Liver (tissue), 3 donors: ENCODE measurements at regions not wholly inside any gene's neighbourhood (a gene's known extent, or its start where the extent isn't known, plus 50 kb on each side); places are given as distances from the start of the nearest gene placed in this dataset.

Source experiments
- SP1 ChIP-seq: IDR thresholded peaks from 2 replicates; pipeline ENCODE4 v1.6.1; 2018; ENCODE audit warnings: antibody characterized with exemption, mild to moderate bottlenecking
- TF ChIP-seq, protein P1 (sequence below): IDR thresholded peaks from 2 replicates; pipeline ENCODE4 v1.6.1; 2016; ENCODE audit warnings: antibody characterized with exemption, mild to moderate bottlenecking
- TF ChIP-seq, protein P2 (sequence below): fragments of 150-350 bp; IDR thresholded peaks from 2 replicates; pipeline ENCODE4 v1.5.1; 2017; ENCODE audit warnings: improper control_type of control experiment, low read depth, low read length; ENCODE audit not compliant: missing input control
- donor health status: healthy.
- donor health status: healthy.

DNA sequence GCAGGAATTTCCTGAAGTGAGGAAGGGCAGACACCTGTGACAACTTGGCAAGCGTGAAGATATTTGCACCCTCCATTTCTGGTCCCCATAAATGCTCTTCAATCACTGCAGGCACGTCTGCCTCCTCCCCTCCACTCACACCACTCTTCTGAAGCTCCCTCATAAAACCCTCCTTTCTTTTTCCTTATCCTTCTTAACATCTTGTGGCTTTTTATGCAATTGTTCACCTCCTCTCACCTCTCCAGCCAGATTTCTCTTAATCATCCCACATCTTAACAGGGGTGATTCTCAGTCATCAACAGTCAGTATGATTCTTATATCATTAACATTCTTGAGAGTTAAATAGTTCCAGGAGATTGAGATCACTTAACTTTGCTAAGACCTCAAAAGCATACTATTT, 277.4 kb downstream of the SPRY1 start:
- TF ChIP-seq, protein P1, sequence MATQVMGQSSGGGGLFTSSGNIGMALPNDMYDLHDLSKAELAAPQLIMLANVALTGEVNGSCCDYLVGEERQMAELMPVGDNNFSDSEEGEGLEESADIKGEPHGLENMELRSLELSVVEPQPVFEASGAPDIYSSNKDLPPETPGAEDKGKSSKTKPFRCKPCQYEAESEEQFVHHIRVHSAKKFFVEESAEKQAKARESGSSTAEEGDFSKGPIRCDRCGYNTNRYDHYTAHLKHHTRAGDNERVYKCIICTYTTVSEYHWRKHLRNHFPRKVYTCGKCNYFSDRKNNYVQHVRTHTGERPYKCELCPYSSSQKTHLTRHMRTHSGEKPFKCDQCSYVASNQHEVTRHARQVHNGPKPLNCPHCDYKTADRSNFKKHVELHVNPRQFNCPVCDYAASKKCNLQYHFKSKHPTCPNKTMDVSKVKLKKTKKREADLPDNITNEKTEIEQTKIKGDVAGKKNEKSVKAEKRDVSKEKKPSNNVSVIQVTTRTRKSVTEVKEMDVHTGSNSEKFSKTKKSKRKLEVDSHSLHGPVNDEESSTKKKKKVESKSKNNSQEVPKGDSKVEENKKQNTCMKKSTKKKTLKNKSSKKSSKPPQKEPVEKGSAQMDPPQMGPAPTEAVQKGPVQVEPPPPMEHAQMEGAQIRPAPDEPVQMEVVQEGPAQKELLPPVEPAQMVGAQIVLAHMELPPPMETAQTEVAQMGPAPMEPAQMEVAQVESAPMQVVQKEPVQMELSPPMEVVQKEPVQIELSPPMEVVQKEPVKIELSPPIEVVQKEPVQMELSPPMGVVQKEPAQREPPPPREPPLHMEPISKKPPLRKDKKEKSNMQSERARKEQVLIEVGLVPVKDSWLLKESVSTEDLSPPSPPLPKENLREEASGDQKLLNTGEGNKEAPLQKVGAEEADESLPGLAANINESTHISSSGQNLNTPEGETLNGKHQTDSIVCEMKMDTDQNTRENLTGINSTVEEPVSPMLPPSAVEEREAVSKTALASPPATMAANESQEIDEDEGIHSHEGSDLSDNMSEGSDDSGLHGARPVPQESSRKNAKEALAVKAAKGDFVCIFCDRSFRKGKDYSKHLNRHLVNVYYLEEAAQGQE: no peak
- TF ChIP-seq, protein P2, sequence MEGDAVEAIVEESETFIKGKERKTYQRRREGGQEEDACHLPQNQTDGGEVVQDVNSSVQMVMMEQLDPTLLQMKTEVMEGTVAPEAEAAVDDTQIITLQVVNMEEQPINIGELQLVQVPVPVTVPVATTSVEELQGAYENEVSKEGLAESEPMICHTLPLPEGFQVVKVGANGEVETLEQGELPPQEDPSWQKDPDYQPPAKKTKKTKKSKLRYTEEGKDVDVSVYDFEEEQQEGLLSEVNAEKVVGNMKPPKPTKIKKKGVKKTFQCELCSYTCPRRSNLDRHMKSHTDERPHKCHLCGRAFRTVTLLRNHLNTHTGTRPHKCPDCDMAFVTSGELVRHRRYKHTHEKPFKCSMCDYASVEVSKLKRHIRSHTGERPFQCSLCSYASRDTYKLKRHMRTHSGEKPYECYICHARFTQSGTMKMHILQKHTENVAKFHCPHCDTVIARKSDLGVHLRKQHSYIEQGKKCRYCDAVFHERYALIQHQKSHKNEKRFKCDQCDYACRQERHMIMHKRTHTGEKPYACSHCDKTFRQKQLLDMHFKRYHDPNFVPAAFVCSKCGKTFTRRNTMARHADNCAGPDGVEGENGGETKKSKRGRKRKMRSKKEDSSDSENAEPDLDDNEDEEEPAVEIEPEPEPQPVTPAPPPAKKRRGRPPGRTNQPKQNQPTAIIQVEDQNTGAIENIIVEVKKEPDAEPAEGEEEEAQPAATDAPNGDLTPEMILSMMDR: no peak
- no peak for TF ChIP-seq SP1
